G401.6 (cell line): ENCODE measurements at regions not wholly inside any gene's neighbourhood (a gene's known extent, or its start where the extent isn't known, plus 50 kb on each side); places are given as distances from the start of the nearest gene placed in this dataset.

Source experiments
- FAIRE-seq: peaks from 2 replicates; lab custom pipeline; 2012; peaks lifted over from hg19 to GRCh38; lab: Jason Lieb, UNC

GRCh38 chr4:120431180-120431579, 364.5 kb upstream of the MAD2L1 start:
- no peak for FAIRE-seq

GRCh38 chr4:120418146-120418545, 351.5 kb upstream of the MAD2L1 start:
- no peak for FAIRE-seq

GRCh38 chr4:120415896-120416295, 349.2 kb upstream of the MAD2L1 start:
- no peak for FAIRE-seq

- no peak for FAIRE-seq
Observed at GRCh38 chr4:120406960-120407359, 340.3 kb upstream of the MAD2L1 start.

GRCh38 chr4:120403296-120403695, 336.6 kb upstream of the MAD2L1 start:
- no peak for FAIRE-seq

GRCh38 chr4:120400441-120400840, 333.8 kb upstream of the MAD2L1 start:
- FAIRE-seq, result no peak

GRCh38 chr4:120399826-120400225, 333.2 kb upstream of the MAD2L1 start:
- no peak for FAIRE-seq

GRCh38 chr4:120395746-120396145, 329.1 kb upstream of the MAD2L1 start:
- FAIRE-seq, result no peak

- FAIRE-seq, result no peak
Observed at GRCh38 chr4:120355881-120356280, 289.2 kb upstream of the MAD2L1 start.

GRCh38 chr4:120354381-120354780, 287.7 kb upstream of the MAD2L1 start:
- FAIRE-seq, result no peak

- FAIRE-seq, result no peak
Observed at GRCh38 chr4:120353235-120353634, 286.6 kb upstream of the MAD2L1 start.

GRCh38 chr4:120352739-120353138, 286.1 kb upstream of the MAD2L1 start:
- no peak for FAIRE-seq

GRCh38 chr4:120348948-120349347, 282.3 kb upstream of the MAD2L1 start:
- FAIRE-seq, result no peak

- FAIRE-seq, result no peak
Observed at GRCh38 chr4:120348521-120348920, 281.9 kb upstream of the MAD2L1 start.

GRCh38 chr4:120331486-120332370, 265.1 kb upstream of the MAD2L1 start:
- FAIRE-seq, result no peak

GRCh38 chr4:120329386-120329785, 262.7 kb upstream of the MAD2L1 start:
- no peak for FAIRE-seq

GRCh38 chr4:120327276-120327675, 260.6 kb upstream of the MAD2L1 start:
- FAIRE-seq, result no peak

GRCh38 chr4:120319046-120319767, 252.6 kb upstream of the MAD2L1 start:
- FAIRE-seq, result no peak

GRCh38 chr4:120318196-120318846, 251.7 kb upstream of the MAD2L1 start:
- FAIRE-seq, result no peak

- no peak for FAIRE-seq
Observed at GRCh38 chr4:120317713-120318112, 251.1 kb upstream of the MAD2L1 start.

GRCh38 chr4:120316416-120316815, 249.8 kb upstream of the MAD2L1 start:
- FAIRE-seq, result no peak

- FAIRE-seq, result no peak
Observed at GRCh38 chr4:120314969-120315368, 248.3 kb upstream of the MAD2L1 start.

GRCh38 chr4:120304801-120305200, 238.2 kb upstream of the MAD2L1 start:
- FAIRE-seq, result no peak
